Breast epithelium (tissue), 3 donors: ENCODE measurements at regions not wholly inside any gene's neighbourhood (a gene's known extent, or its start where the extent isn't known, plus 50 kb on each side); places are given as distances from the start of the nearest gene placed in this dataset.

ENCODE experiments used
- POLR2A ChIP-seq: fragments of 450-650 bp; IDR thresholded peaks from one replicate; pipeline ENCODE4 v1.6.1; 2016; ENCODE audit warnings: antibody characterized with exemption, mild to moderate bottlenecking, moderate library complexity
- TF ChIP-seq, protein P1 (sequence below), 3 donors: fragments of 450-650 bp; IDR thresholded peaks; one replicate each; pipeline ENCODE4 v1.5.1; 2016 to 2017; ENCODE audit warnings: antibody characterized with exemption in 3 of 3, mild to moderate bottlenecking in 3 of 3, moderate library complexity in 3 of 3

- TF ChIP-seq, protein P1, sequence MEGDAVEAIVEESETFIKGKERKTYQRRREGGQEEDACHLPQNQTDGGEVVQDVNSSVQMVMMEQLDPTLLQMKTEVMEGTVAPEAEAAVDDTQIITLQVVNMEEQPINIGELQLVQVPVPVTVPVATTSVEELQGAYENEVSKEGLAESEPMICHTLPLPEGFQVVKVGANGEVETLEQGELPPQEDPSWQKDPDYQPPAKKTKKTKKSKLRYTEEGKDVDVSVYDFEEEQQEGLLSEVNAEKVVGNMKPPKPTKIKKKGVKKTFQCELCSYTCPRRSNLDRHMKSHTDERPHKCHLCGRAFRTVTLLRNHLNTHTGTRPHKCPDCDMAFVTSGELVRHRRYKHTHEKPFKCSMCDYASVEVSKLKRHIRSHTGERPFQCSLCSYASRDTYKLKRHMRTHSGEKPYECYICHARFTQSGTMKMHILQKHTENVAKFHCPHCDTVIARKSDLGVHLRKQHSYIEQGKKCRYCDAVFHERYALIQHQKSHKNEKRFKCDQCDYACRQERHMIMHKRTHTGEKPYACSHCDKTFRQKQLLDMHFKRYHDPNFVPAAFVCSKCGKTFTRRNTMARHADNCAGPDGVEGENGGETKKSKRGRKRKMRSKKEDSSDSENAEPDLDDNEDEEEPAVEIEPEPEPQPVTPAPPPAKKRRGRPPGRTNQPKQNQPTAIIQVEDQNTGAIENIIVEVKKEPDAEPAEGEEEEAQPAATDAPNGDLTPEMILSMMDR (IDR thresholded peaks at IDR 0.05): no peak
- no peak for TF ChIP-seq POLR2A
Measured at GRCh38 chr22:47231759-47232158, 469.3 kb downstream of the TBC1D22A start.
